Upper lobe of left lung (tissue), 6 donors: ENCODE measurements at regions not wholly inside any gene's neighbourhood (a gene's known extent, or its start where the extent isn't known, plus 50 kb on each side); places are given as distances from the start of the nearest gene placed in this dataset.
"Not testable (repeated sequence)": the region's sequence is repeated elsewhere in the genome, so short reads cannot be mapped to it uniquely, and the experiment has no call there.

Experiments
- ATAC-seq, 2 donors: fragments of 200-7000 bp; cut with Tn5 transposase; one replicate each; pipeline ENCODE4 v1.9.1; 2022; ENCODE audit warnings: mild to moderate bottlenecking in 2 of 2, moderate library complexity in 2 of 2; ENCODE audit not compliant: low FRiP score in 2 of 2
- DNase-seq, 2 donors: peaks; one replicate each; pipeline ENCODE4 v3.0.0-alpha.2; 2019 to 2020
- H3K27ac ChIP-seq, 4 donors: fragments of 200-600 bp; sonication (generic); one replicate each; pipeline ENCODE4 v1.5.1; 2016 to 2019
- H3K27me3 ChIP-seq, 4 donors: fragments of 200-600 bp; sonication (generic); one replicate each; pipeline ENCODE4 v1.5.1; 2017 to 2019
- H3K36me3 ChIP-seq, 4 donors: fragments of 200-600 bp; sonication (generic); one replicate each; pipeline ENCODE4 v1.5.1; 2016 to 2019
- H3K4me1 ChIP-seq, 4 donors: fragments of 200-600 bp; sonication (generic); one replicate each; pipeline ENCODE4 v1.5.1; 2018 to 2019
- H3K4me3 ChIP-seq, 4 donors: fragments of 200-600 bp; sonication (generic); one replicate each; pipeline ENCODE4 v1.5.1; 2017 to 2019; ENCODE audit warnings: mild to moderate bottlenecking in 2 of 4, moderate library complexity in 1 of 4
- H3K9me3 ChIP-seq, 4 donors: fragments of 200-600 bp; sonication (generic); one replicate each; pipeline ENCODE4 v1.5.1; 2018 to 2019
- CTCF ChIP-seq, 6 experiments: fragments of 450-650 bp in 4 of 6; fragments of 200-600 bp in 2 of 6; sonication (generic) in 2 of 6; IDR thresholded peaks; one replicate each; pipeline ENCODE4 v1.5.1; 2016 to 2019; ENCODE audit warnings: antibody characterized with exemption in 6 of 6
- EP300 ChIP-seq, 4 donors: sonication (generic); formaldehyde crosslinking; IDR thresholded peaks; one replicate each; pipeline ENCODE4 v1.5.1; 2017; ENCODE audit warnings: antibody characterized with exemption in 4 of 4, control low read depth in 2 of 4
- POLR2A ChIP-seq, 4 donors: fragments of 450-650 bp; IDR thresholded peaks; one replicate each; pipeline ENCODE4 v1.5.1; 2016 to 2017; ENCODE audit warnings: antibody characterized with exemption in 4 of 4, mild to moderate bottlenecking in 2 of 4
- POLR2AphosphoS5 ChIP-seq, 2 donors: sonication (generic); formaldehyde crosslinking; IDR thresholded peaks; one replicate each; pipeline ENCODE4 v1.5.1; 2017; ENCODE audit warnings: antibody characterized with exemption in 2 of 2
- WGBS, 2 donors: methylation state at CpG; one replicate each; pipeline ENCODE4 v1.1.5; 2017 to 2018; 5-methylcytosine and 5-hydroxymethylcytosine counted together
- donor health status: DM: no; HTN: no; CAD: no; lungs with moderate emphysema.
- donor health status: DM: no; HTN: yes; CAD: no; lungs with severe emphysema.

GRCh38 chr3:144502402-144502801, 530.8 kb downstream of the DIPK2A start:
- no peak for TF ChIP-seq POLR2A (IDR thresholded peaks at IDR 0.05)
- no peak for TF ChIP-seq CTCF (IDR thresholded peaks at IDR 0.05)
- no peak for TF ChIP-seq EP300 (IDR thresholded peaks at IDR 0.05)
- TF ChIP-seq POLR2AphosphoS5 (IDR thresholded peaks at IDR 0.05), result no peak
- 86 to 100% methylated on average over 4 of the region's 4 CpGs for WGBS, 2 donors
- DNase-seq (no peak), ATAC-seq (no peak)
- Histone ChIP-seq H3K4me1 (no peaks in the 10 kb centered on the region), H3K27ac (no peak overlapping the region), H3K36me3 (no peaks in the 10 kb centered on the region), H3K9me3 (no peaks in the 10 kb centered on the region), H3K27me3 (no peaks in the 10 kb centered on the region), H3K4me3 (no peak overlapping the region)

GRCh38 chr3:144506375-144506774, 534.8 kb downstream of the DIPK2A start:
- not testable (repeated sequence) for H3K4me1 ChIP-seq, H3K4me3 ChIP-seq, H3K27me3 ChIP-seq, H3K9me3 ChIP-seq, DNase-seq, H3K27ac ChIP-seq, ATAC-seq, H3K36me3 ChIP-seq
- WGBS, 2 donors, result 93 to 94% methylated on average over 4 of the region's 4 CpGs

GRCh38 chr3:144511346-144511745, 539.7 kb downstream of the DIPK2A start:
- 80 to 83% methylated on average over 3 of the region's 3 CpGs for WGBS, 2 donors
- Histone ChIP-seq H3K27me3 (no peaks in the 10 kb centered on the region), H3K4me1 (no peaks in the 10 kb centered on the region), H3K36me3 (no peaks in the 10 kb centered on the region), H3K4me3 (no peak overlapping the region), H3K9me3 (no peaks in the 10 kb centered on the region), H3K27ac (no peak overlapping the region)
- ATAC-seq, result no peak
- DNase-seq, result no peak
- no peak for TF ChIP-seq CTCF (IDR thresholded peaks at IDR 0.05)
- no peak for TF ChIP-seq EP300 (IDR thresholded peaks at IDR 0.05)
- no peak for TF ChIP-seq POLR2A (IDR thresholded peaks at IDR 0.05)
- no peak for TF ChIP-seq POLR2AphosphoS5 (IDR thresholded peaks at IDR 0.05)

- Histone ChIP-seq H3K4me1 (no peaks in the 10 kb centered on the region), H3K4me3 (no peak overlapping the region), H3K36me3 (no peaks in the 10 kb centered on the region), H3K9me3 (no peaks in the 10 kb centered on the region), H3K27ac (no peak overlapping the region), H3K27me3 (no peaks in the 10 kb centered on the region)
- ATAC-seq, result no peak
- DNase-seq, result no peak
- TF ChIP-seq CTCF (IDR thresholded peaks at IDR 0.05), result no peak
- no peak for TF ChIP-seq EP300 (IDR thresholded peaks at IDR 0.05)
- no peak for TF ChIP-seq POLR2A (IDR thresholded peaks at IDR 0.05)
- no peak for TF ChIP-seq POLR2AphosphoS5 (IDR thresholded peaks at IDR 0.05)
Measured at GRCh38 chr3:144516026-144516425, 544.4 kb downstream of the DIPK2A start.

GRCh38 chr3:144516589-144516988, 545.0 kb downstream of the DIPK2A start:
- WGBS, 2 donors, result 76 to 85% methylated on average over 1 of the region's 1 CpG
- TF ChIP-seq EP300 (IDR thresholded peaks at IDR 0.05), result no peak

GRCh38 chr3:144521131-144521530, 549.5 kb downstream of the DIPK2A start:
- no peaks in the 10 kb centered on the region for H3K4me1 ChIP-seq
- no peak for DNase-seq

More at GRCh38 chr3:144516589-144516988, 545.0 kb downstream of the DIPK2A start:
- no peaks in the 10 kb centered on the region for H3K36me3 ChIP-seq
- DNase-seq (no peak), ATAC-seq (no peak)
- no peak overlapping the region for H3K27ac ChIP-seq
- H3K4me3 ChIP-seq, result no peak overlapping the region
- no peaks in the 10 kb centered on the region for H3K27me3 ChIP-seq
- H3K4me1 ChIP-seq, result no peaks in the 10 kb centered on the region
- H3K9me3 ChIP-seq, result no peaks in the 10 kb centered on the region

More at GRCh38 chr3:144521131-144521530, 549.5 kb downstream of the DIPK2A start:
- Histone ChIP-seq H3K27me3 (no peaks in the 10 kb centered on the region), H3K4me3 (no peak overlapping the region), H3K36me3 (no peaks in the 10 kb centered on the region), H3K27ac (no peak overlapping the region), H3K9me3 (no peaks in the 10 kb centered on the region)
- no peak for TF ChIP-seq CTCF (IDR thresholded peaks at IDR 0.05)
- no peak for TF ChIP-seq POLR2AphosphoS5 (IDR thresholded peaks at IDR 0.05)
- TF ChIP-seq POLR2A (IDR thresholded peaks at IDR 0.05), result no peak
- no peak for TF ChIP-seq EP300 (IDR thresholded peaks at IDR 0.05)
- no peak for ATAC-seq
- 30 to 43% methylated on average over 1 of the region's 1 CpG for WGBS, 2 donors
